ENCODE measurements at regions not wholly inside any gene's neighbourhood (a gene's known extent, or its start where the extent isn't known, plus 50 kb on each side); places are given as distances from the start of the nearest gene placed in this dataset.

DNA sequence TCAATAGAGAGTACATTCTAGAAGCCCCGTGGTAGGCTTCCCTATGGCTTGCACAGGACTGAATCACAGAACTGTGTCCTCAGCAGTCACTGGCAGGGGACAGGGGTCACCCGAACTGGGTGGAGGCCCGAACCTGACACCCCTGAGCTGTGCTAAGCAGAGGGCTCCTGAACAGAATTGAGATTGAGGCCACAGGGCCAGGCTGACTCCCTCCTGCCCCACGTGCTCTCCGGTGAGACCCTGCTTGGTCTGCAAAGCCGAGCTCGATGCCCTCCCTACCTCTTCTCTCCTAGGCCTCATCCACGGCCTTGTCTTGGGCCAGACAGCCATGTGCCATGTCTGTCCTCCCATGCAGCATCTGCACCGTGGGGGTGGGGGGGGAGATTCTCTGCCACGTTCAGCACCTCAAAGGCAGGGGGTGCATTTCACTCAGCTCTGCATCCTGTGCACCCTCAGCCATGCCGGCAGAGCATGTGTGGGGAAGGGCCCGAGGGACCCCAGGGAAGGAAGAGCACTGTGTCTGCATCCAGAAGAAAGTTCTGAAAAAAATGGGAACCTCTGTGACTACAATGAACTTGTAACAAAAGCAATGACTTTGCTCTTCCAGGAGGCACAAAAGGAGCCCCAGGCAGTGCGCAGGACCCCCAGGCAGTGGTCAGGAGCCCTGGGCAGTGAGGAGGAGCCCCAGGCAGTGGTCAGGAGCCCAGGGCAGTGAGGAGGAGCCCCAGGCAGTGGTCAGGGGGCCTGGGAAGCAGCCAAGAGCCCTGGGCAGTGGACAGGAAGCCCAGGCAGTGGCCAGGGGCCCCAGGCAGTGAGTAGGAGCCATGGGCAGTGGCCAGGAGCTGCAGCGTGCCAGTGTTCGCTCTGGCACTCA lies 76.7 kb upstream of the SEPTIN5 start:
- Histone ChIP-seq H3K9ac (ENCODE audit: low read length) (no peak overlapping the region), H3K4me1 (ENCODE audit: low read length) (no peaks in the 10 kb centered on the region), H3K4me2 (ENCODE audit: low read length) (no peak overlapping the region), H3K4me3 (ENCODE audit: low read length) (no peak overlapping the region), H3K9me3 (ENCODE audit: insufficient read depth, low read length) (no peaks in the 10 kb centered on the region), H2AFZ (ENCODE audit: low read depth, low read length) (no peak overlapping the region), H3K27me3 (ENCODE audit: low read depth, low read length) (no peaks in the 10 kb centered on the region; the same call in 1 of the 2 replicates), H3K27ac (ENCODE audit: low read length) (no peak overlapping the region), H3K36me3 (replicated peaks; ENCODE audit: low read depth, low read length) (no peaks in the 10 kb centered on the region), H3K79me2 (ENCODE audit: low read length) (no peaks in the 10 kb centered on the region), H4K20me1 (ENCODE audit: insufficient read depth, low read length) (no peaks in the 10 kb centered on the region)
- TF ChIP-seq, protein P1, sequence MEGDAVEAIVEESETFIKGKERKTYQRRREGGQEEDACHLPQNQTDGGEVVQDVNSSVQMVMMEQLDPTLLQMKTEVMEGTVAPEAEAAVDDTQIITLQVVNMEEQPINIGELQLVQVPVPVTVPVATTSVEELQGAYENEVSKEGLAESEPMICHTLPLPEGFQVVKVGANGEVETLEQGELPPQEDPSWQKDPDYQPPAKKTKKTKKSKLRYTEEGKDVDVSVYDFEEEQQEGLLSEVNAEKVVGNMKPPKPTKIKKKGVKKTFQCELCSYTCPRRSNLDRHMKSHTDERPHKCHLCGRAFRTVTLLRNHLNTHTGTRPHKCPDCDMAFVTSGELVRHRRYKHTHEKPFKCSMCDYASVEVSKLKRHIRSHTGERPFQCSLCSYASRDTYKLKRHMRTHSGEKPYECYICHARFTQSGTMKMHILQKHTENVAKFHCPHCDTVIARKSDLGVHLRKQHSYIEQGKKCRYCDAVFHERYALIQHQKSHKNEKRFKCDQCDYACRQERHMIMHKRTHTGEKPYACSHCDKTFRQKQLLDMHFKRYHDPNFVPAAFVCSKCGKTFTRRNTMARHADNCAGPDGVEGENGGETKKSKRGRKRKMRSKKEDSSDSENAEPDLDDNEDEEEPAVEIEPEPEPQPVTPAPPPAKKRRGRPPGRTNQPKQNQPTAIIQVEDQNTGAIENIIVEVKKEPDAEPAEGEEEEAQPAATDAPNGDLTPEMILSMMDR (IDR thresholded peaks at IDR 0.05; ENCODE audit: low read depth, low read length): no peak
- no peak for TF ChIP-seq EZH2phosphoT487 (IDR thresholded peaks at IDR 0.05; ENCODE audit: low read depth)

DNA sequence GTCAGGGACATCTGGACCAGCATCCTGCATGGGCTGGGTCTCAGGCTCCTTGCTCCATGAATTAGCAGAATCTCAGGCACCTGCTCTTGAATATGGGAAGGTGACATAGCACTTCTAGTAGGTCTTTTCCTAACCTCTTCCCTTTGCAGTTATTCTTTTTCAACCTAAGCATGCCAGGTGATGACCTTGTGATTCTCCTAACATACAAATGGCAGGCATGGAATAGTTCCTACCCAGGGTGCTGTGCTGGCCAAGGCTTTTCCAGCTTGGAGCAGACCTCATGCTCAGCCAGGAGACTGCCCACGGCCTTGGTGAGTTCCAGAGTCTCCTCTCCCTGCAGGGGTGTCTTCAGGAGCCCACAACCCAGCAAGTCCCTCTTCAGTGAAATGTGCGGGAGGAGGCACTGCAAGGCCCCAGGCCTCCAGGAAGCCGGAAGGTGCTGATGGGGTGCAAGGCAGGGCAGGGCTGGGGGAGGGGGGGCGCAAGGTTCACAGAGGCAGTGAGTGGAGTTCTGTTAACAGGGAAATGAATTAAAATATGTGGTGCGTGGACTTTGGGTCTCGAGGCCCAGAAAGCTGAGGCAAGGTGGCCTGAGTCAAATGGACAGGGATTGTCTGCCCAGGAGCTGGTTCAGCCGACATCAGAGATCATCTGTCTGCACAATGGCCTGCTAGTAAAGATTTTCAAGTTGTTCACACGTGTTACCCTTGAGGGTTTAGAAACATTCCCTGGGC lies 75.9 kb upstream of the SEPTIN5 start:
- Histone ChIP-seq H3K27ac (ENCODE audit: low read length) (no peak overlapping the region), H2AFZ (ENCODE audit: low read depth, low read length) (no peak overlapping the region), H3K9ac (ENCODE audit: low read length) (no peak overlapping the region), H3K9me3 (ENCODE audit: insufficient read depth, low read length) (no peaks in the 10 kb centered on the region), H3K4me2 (ENCODE audit: low read length) (no peak overlapping the region), H3K27me3 (ENCODE audit: low read depth, low read length) (peaks cover 1% of the 10 kb centered on the region), H3K4me1 (ENCODE audit: low read length) (no peaks in the 10 kb centered on the region), H3K36me3 (replicated peaks; ENCODE audit: low read depth, low read length) (no peaks in the 10 kb centered on the region), H4K20me1 (ENCODE audit: insufficient read depth, low read length) (no peaks in the 10 kb centered on the region), H3K79me2 (ENCODE audit: low read length) (no peaks in the 10 kb centered on the region), H3K4me3 (ENCODE audit: low read length) (no peak overlapping the region)
- TF ChIP-seq, protein P1 (IDR thresholded peaks at IDR 0.05; ENCODE audit: low read depth, low read length): no peak
- TF ChIP-seq EZH2phosphoT487 (IDR thresholded peaks at IDR 0.05; ENCODE audit: low read depth): no peak

DNA sequence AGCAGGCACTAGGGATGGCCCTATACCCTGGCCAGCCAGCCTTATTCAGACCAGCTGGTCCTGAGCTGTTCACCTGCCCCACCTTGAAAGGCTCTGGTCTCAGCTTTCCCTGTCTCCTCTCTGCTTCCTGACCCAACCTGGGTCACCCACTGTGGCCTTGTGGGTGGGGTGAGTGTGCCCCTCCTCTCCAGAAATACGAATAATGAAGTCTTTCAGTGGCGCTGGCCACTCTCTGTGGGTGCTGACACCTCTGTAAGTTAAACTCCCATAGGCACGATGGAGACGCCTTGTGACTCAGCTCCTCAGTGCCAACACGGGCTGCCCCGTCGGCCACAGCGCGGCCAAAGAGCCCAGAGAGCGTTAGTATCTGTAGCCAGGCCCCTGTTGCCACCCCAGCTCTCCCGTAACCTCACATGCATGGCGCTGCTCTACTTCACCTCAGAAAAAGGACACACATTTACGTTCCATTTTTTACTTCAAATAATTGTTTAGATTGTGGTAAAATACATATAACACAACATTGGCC lies 74.6 kb upstream of the SEPTIN5 start:
- H3K9ac ChIP-seq (ENCODE audit: low read length): no peak overlapping the region
- no peak overlapping the region for H3K4me3 ChIP-seq (ENCODE audit: low read length)
- no peaks in the 10 kb centered on the region for H3K36me3 ChIP-seq (replicated peaks; ENCODE audit: low read depth, low read length)
- TF ChIP-seq, protein P1 (IDR thresholded peaks at IDR 0.05; ENCODE audit: low read depth, low read length): no peak
- no peak for TF ChIP-seq EZH2phosphoT487 (IDR thresholded peaks at IDR 0.05; ENCODE audit: low read depth)
- H3K9me3 ChIP-seq (ENCODE audit: insufficient read depth, low read length): no peaks in the 10 kb centered on the region
- no peaks in the 10 kb centered on the region for H4K20me1 ChIP-seq (ENCODE audit: insufficient read depth, low read length)
- H2AFZ ChIP-seq (ENCODE audit: low read depth, low read length): no peak overlapping the region
- no peaks in the 10 kb centered on the region for H3K79me2 ChIP-seq (ENCODE audit: low read length)
- no peak overlapping the region for H3K4me2 ChIP-seq (ENCODE audit: low read length)
- no peak overlapping the region for H3K27ac ChIP-seq (ENCODE audit: low read length)
- no peaks in the 10 kb centered on the region for H3K4me1 ChIP-seq (ENCODE audit: low read length)
- peaks cover 12% of the 10 kb centered on the region for H3K27me3 ChIP-seq (ENCODE audit: low read depth, low read length)

DNA sequence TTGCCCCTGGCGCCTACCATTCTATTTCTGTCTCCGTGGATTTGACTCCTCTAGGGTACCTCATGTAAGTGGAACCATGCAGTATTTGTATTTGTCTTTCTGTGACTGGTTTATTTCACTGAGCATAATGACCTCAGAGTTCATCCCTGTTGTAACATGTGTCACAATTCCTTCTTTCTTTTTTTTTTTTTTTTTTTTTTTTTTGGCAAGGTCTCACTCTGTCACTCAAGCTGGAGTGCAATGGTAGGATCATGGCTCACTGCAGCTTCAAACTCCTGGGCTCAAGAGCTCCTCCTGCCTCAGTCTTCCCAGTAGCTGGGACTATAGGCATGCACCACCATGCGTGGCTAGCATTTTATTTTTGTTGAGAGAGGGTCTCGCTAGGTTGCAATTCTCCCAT lies 74.0 kb upstream of the SEPTIN5 start:
- H4K20me1 ChIP-seq (ENCODE audit: insufficient read depth, low read length): no peaks in the 10 kb centered on the region
- no peaks in the 10 kb centered on the region for H3K79me2 ChIP-seq (ENCODE audit: low read length)
- TF ChIP-seq, protein P1 (IDR thresholded peaks at IDR 0.05; ENCODE audit: low read depth, low read length): no peak
- no peak for TF ChIP-seq EZH2phosphoT487 (IDR thresholded peaks at IDR 0.05; ENCODE audit: low read depth)
- peaks cover 18% of the 10 kb centered on the region for H3K27me3 ChIP-seq (ENCODE audit: low read depth, low read length)
- H3K4me1 ChIP-seq (ENCODE audit: low read length): no peaks in the 10 kb centered on the region
- H3K27ac ChIP-seq (ENCODE audit: low read length): no peak overlapping the region
- H3K36me3 ChIP-seq (replicated peaks; ENCODE audit: low read depth, low read length): no peaks in the 10 kb centered on the region
- no peak overlapping the region for H3K9ac ChIP-seq (ENCODE audit: low read length)
- H2AFZ ChIP-seq (ENCODE audit: low read depth, low read length): no peak overlapping the region
- no peak overlapping the region for H3K4me2 ChIP-seq (ENCODE audit: low read length)
- no peaks in the 10 kb centered on the region for H3K9me3 ChIP-seq (ENCODE audit: insufficient read depth, low read length)
- no peak overlapping the region for H3K4me3 ChIP-seq (ENCODE audit: low read length)
